SU-DHL-6 (cell line): ENCODE measurements at regions not wholly inside any gene's neighbourhood (a gene's known extent, or its start where the extent isn't known, plus 50 kb on each side); places are given as distances from the start of the nearest gene placed in this dataset.

Source experiments
- H2AFZ ChIP-seq: fragments of 200-600 bp; sonication (generic); 2 replicates; pipeline ENCODE4 v1.6.1; 2014; ENCODE audit warnings: low read depth, mild to moderate bottlenecking, moderate library complexity, mixed read lengths, antibody characterized with exemption, low read length; ENCODE audit not compliant: severe bottlenecking
- H3F3A ChIP-seq: fragments of 200-600 bp; shearing (Covaris generic); 2 replicates; pipeline ENCODE4 v1.6.0; 2016; ENCODE audit warnings: antibody characterized with exemption, mild to moderate bottlenecking; ENCODE audit not compliant: insufficient read depth
- H3K27ac ChIP-seq: fragments of 200-600 bp; sonication (generic); 2 replicates; pipeline ENCODE4 v1.5.1; 2016; ENCODE audit warnings: low read depth, mild to moderate bottlenecking, low read length, moderate library complexity, mixed read lengths
- H3K27me3 ChIP-seq: fragments of 200-600 bp; sonication (generic), shearing (Covaris generic); 2 replicates; pipeline ENCODE4 v1.6.0; 2014; ENCODE audit warnings: mild to moderate bottlenecking, low read length
- H3K36me3 ChIP-seq: fragments of 200-600 bp; sonication (generic); 2 replicates; pipeline ENCODE4 v1.6.1; 2014; ENCODE audit warnings: mild to moderate bottlenecking, low read length, mixed read lengths
- H3K4me2 ChIP-seq: fragments of 300-600, 200-600 bp; shearing (Covaris generic), sonication (generic); 2 replicates; pipeline ENCODE4 v1.6.0; 2014; ENCODE audit warnings: low read length, low read depth, mild to moderate bottlenecking; ENCODE audit not compliant: poor library complexity, severe bottlenecking
- H3K4me3 ChIP-seq: fragments of 200-600 bp; sonication (generic); 2 replicates; pipeline ENCODE4 v1.5.1; 2014; ENCODE audit warnings: antibody characterized with exemption, low read length, mild to moderate bottlenecking, mixed read lengths; ENCODE audit not compliant: insufficient read depth, poor library complexity, severe bottlenecking
- H3K79me2 ChIP-seq: fragments of 200-600 bp; sonication (generic); 2 replicates; pipeline ENCODE4 v1.6.1; 2014; ENCODE audit warnings: mild to moderate bottlenecking, low read length, moderate library complexity; ENCODE audit not compliant: insufficient read depth
- H3K9ac ChIP-seq: fragments of 200-600 bp; sonication (generic); 2 replicates; pipeline ENCODE4 v1.7.0; 2014; ENCODE audit warnings: mild to moderate bottlenecking, low read length
- H3K9me2 ChIP-seq: fragments of 200-600 bp; sonication (generic); replicated peaks from 2 replicates; pipeline ENCODE4 v1.6.1; 2014; ENCODE audit warnings: low read length; ENCODE audit not compliant: insufficient read depth
- H3K9me3 ChIP-seq: fragments of 200-600 bp; sonication (generic); 2 replicates; pipeline ENCODE4 v1.6.1; 2014; ENCODE audit warnings: low read length, mixed read lengths; ENCODE audit not compliant: insufficient read depth
- H4K20me1 ChIP-seq: fragments of 200-600 bp; sonication (generic); 2 replicates; pipeline ENCODE4 v1.6.1; 2014; ENCODE audit warnings: low read depth, mild to moderate bottlenecking, antibody characterized with exemption, low read length, moderate library complexity, mixed read lengths
- EZH2phosphoT487 ChIP-seq: fragments of 200-600 bp; sonication (generic), shearing (Covaris generic); conservative IDR thresholded peaks from 2 replicates; pipeline ENCODE4 v1.6.1; 2018; ENCODE audit warnings: mild to moderate bottlenecking, antibody characterized with exemption, low read length, moderate library complexity, mixed read lengths
- TF ChIP-seq, protein P1 (sequence below): fragments of 200-600 bp; sonication (generic); IDR thresholded peaks from one replicate; pipeline ENCODE4 v1.5.1; 2017; ENCODE audit warnings: antibody characterized with exemption, mild to moderate bottlenecking, low read length, moderate library complexity; ENCODE audit not compliant: insufficient read depth, poor library complexity, severe bottlenecking

DNA sequence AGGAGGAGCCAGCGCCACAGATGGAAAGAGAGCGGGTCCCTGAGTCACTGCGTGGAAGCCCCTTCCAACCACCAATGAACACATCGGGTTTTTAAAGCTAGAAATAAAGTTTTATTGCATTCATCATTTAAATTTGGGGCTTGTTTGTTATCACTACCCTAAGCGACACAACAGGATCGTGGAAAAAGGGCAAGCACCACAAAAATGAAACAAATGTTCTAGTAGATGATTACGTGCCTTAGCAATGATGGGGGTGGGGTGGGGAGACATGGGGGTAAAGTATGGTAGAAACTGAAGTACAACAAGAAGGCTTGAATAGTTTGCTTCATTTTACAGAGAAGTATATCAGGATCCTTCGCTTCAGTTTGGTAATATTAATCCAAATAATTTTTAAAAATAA, 221.6 kb upstream of the ATP10A start:
- Histone ChIP-seq H3K9ac (no peak overlapping the region), H3F3A (no peaks in the 10 kb centered on the region), H4K20me1 (no peaks in the 10 kb centered on the region), H3K9me3 (no peaks in the 10 kb centered on the region), H3K27ac (no peak overlapping the region), H3K27me3 (no peaks in the 10 kb centered on the region), H3K4me3 (no peak overlapping the region), H2AFZ (no peak overlapping the region), H3K36me3 (no peaks in the 10 kb centered on the region), H3K4me2 (no peak overlapping the region), H3K9me2 (no peaks in the 10 kb centered on the region), H3K79me2 (no peaks in the 10 kb centered on the region)
- TF ChIP-seq, protein P1, sequence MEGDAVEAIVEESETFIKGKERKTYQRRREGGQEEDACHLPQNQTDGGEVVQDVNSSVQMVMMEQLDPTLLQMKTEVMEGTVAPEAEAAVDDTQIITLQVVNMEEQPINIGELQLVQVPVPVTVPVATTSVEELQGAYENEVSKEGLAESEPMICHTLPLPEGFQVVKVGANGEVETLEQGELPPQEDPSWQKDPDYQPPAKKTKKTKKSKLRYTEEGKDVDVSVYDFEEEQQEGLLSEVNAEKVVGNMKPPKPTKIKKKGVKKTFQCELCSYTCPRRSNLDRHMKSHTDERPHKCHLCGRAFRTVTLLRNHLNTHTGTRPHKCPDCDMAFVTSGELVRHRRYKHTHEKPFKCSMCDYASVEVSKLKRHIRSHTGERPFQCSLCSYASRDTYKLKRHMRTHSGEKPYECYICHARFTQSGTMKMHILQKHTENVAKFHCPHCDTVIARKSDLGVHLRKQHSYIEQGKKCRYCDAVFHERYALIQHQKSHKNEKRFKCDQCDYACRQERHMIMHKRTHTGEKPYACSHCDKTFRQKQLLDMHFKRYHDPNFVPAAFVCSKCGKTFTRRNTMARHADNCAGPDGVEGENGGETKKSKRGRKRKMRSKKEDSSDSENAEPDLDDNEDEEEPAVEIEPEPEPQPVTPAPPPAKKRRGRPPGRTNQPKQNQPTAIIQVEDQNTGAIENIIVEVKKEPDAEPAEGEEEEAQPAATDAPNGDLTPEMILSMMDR, result no peak
- TF ChIP-seq EZH2phosphoT487, result no peak

DNA sequence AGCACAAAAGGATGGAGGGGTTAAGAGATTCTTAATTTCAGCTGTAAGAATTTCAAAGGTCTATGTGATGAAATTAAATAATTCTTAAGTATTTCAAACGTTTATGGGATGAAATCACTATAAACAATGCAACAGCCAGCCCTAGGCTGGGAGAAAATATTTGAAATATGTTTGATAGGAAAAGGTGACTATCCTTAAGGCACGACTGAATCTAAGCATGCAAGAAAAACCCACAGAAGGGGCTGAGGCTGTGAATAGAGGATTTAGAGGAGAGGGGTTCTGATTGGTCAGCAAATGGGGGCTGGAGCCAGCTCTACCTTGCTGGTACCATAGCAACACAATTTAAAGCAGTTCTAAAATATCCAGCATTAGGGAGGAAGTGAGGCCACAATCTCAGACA, 220.8 kb upstream of the ATP10A start:
- no peaks in the 10 kb centered on the region for H4K20me1 ChIP-seq
- TF ChIP-seq, protein P1, result no peak
- TF ChIP-seq EZH2phosphoT487, result no peak
- no peaks in the 10 kb centered on the region for H3K79me2 ChIP-seq
- H2AFZ ChIP-seq, result no peak overlapping the region
- no peak overlapping the region for H3K27ac ChIP-seq
- no peak overlapping the region for H3K9ac ChIP-seq
- H3K4me3 ChIP-seq, result no peak overlapping the region
- H3K4me2 ChIP-seq, result no peak overlapping the region
- no peaks in the 10 kb centered on the region for H3F3A ChIP-seq
- H3K9me3 ChIP-seq, result no peaks in the 10 kb centered on the region
- no peaks in the 10 kb centered on the region for H3K9me2 ChIP-seq
- H3K27me3 ChIP-seq, result no peaks in the 10 kb centered on the region
- no peaks in the 10 kb centered on the region for H3K36me3 ChIP-seq

DNA sequence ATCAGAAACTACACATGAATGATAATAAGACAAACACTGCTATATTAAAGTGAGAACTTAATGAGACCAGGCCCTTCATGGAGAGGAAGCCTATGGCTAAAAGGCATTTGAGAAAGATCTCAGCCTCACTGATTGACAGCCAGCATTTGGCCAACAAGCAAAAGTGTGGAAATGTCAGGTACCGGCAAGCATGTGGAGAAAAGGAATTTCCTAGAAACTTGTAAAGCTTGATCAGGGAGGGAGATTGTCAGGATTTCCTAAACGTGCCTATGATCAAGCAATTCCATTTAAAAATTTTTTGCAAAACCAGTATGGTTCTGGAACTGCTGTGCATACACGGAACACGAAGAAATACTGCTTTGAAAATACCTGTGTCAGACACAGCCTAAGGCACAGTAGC, 220.3 kb upstream of the ATP10A start:
- no peaks in the 10 kb centered on the region for H3F3A ChIP-seq
- no peaks in the 10 kb centered on the region for H3K9me2 ChIP-seq
- no peak overlapping the region for H3K9ac ChIP-seq
- no peak overlapping the region for H2AFZ ChIP-seq
- no peak overlapping the region for H3K4me3 ChIP-seq
- H3K27ac ChIP-seq, result no peak overlapping the region
- TF ChIP-seq, protein P1, result no peak
- no peak for TF ChIP-seq EZH2phosphoT487
- no peak overlapping the region for H3K4me2 ChIP-seq
- H4K20me1 ChIP-seq, result no peaks in the 10 kb centered on the region
- H3K79me2 ChIP-seq, result no peaks in the 10 kb centered on the region
- no peaks in the 10 kb centered on the region for H3K36me3 ChIP-seq
- no peaks in the 10 kb centered on the region for H3K9me3 ChIP-seq
- H3K27me3 ChIP-seq, result no peaks in the 10 kb centered on the region
